SH-SY5Y (cell line): ENCODE measurements at regions not wholly inside any gene's neighbourhood (a gene's known extent, or its start where the extent isn't known, plus 50 kb on each side); places are given as distances from the start of the nearest gene placed in this dataset.

Experiments used
- GATA2 ChIP-seq: IDR thresholded peaks from 2 replicates; pipeline ENCODE4 v1.6.1; 2011; ENCODE audit warnings: mild to moderate bottlenecking, low read depth, low read length
- GATA3 ChIP-seq: IDR thresholded peaks from 2 replicates; pipeline ENCODE4 v1.6.1; 2011; ENCODE audit warnings: low read depth, mild to moderate bottlenecking, low read length, moderate library complexity

- TF ChIP-seq GATA3 = no peak
- TF ChIP-seq GATA2 = no peak
These were observed 82.1 kb upstream of the FRY start for GRCh38 chr13:31949486-31949885.
